ENCODE measurements at regions not wholly inside any gene's neighbourhood (a gene's known extent, or its start where the extent isn't known, plus 50 kb on each side); places are given as distances from the start of the nearest gene placed in this dataset.

GRCh38 chr5:124662181-124662781 is 84.2 kb downstream of the ZNF608 start:
- Histone ChIP-seq H4K20me1 (ENCODE audit: control insufficient read depth, extremely low read depth, insufficient read depth, low read length) (no peaks in the 10 kb centered on the region), H2AFZ (ENCODE audit: control insufficient read depth, low read length) (peak overlapping the region; percentile 25), H3K27ac (ENCODE audit: control insufficient read depth, insufficient read depth, low read length) (peak overlapping the region; percentile 65), H3K36me3 (ENCODE audit: control insufficient read depth in 2 of 2, extremely low read depth in 1 of 2, insufficient read depth in 2 of 2, low read length in 2 of 2) (no peaks in the 10 kb centered on the region), H3K4me2 (ENCODE audit: control insufficient read depth, extremely low read depth, insufficient read depth, low read depth, low read length) (peak overlapping the region; percentile 48), H3K9me3 (ENCODE audit: control insufficient read depth, low read depth, low read length) (no peaks in the 10 kb centered on the region), H3K9me1 (ENCODE audit: control insufficient read depth, extremely low read depth, insufficient read depth, low read length) (peaks cover 3% of the 10 kb centered on the region), H3K79me2 (ENCODE audit: control insufficient read depth, insufficient read depth, low read length) (no peaks in the 10 kb centered on the region), H3K4me3 (ENCODE audit: control insufficient read depth in 2 of 3, extremely low read depth in 1 of 3, insufficient read depth in 2 of 3, low read depth in 1 of 3, low read length in 3 of 3) (no peak overlapping the region), H3K4me1 (ENCODE audit: control insufficient read depth, extremely low read depth, insufficient read depth, low read length) (peaks cover 41% of the 10 kb centered on the region), H3K9ac (ENCODE audit: control insufficient read depth, extremely low read depth, insufficient read depth, low read length) (no peak overlapping the region), H3K27me3 (ENCODE audit: control insufficient read depth, extremely low read depth, insufficient read depth, low read length) (no peaks in the 10 kb centered on the region)
- FAIRE-seq (peak; percentile 49), DNase-seq (ENCODE audit: low read depth, low spot score) (no peak)
- dilution Hi-C loops (cut with MboI; ENCODE audit: extremely low pct_ligation_motif_present, low sequenced_read_pairs): no loop called here
- no peak for TF ChIP-seq EZH2 (IDR thresholded peaks at IDR 0.05; ENCODE audit: low read length)
- TF ChIP-seq CTCF (optimal IDR thresholded peaks at IDR 0.05 in 1 of 3, IDR thresholded peaks at IDR 0.05 in 1 of 3, conservative IDR thresholded peaks at IDR 0.05 in 1 of 3; ENCODE audit: extremely low read depth in 1 of 3, insufficient read depth in 2 of 3, low read length in 3 of 3): no peak

GRCh38 chr5:124661317-124662141 is 84.9 kb downstream of the ZNF608 start:
- Histone ChIP-seq H3K27ac (ENCODE audit: control insufficient read depth, insufficient read depth, low read length) (peak overlapping the region; percentile 65), H2AFZ (ENCODE audit: control insufficient read depth, low read length) (peak overlapping the region; percentile 27), H3K9ac (ENCODE audit: control insufficient read depth, extremely low read depth, insufficient read depth, low read length) (peak overlapping the region; percentile 2), H4K20me1 (ENCODE audit: control insufficient read depth, extremely low read depth, insufficient read depth, low read length) (no peaks in the 10 kb centered on the region), H3K27me3 (ENCODE audit: control insufficient read depth, extremely low read depth, insufficient read depth, low read length) (no peaks in the 10 kb centered on the region), H3K4me1 (ENCODE audit: control insufficient read depth, extremely low read depth, insufficient read depth, low read length) (peaks cover 41% of the 10 kb centered on the region), H3K79me2 (ENCODE audit: control insufficient read depth, insufficient read depth, low read length) (no peaks in the 10 kb centered on the region), H3K9me3 (ENCODE audit: control insufficient read depth, low read depth, low read length) (no peaks in the 10 kb centered on the region), H3K9me1 (ENCODE audit: control insufficient read depth, extremely low read depth, insufficient read depth, low read length) (peaks cover 3% of the 10 kb centered on the region), H3K36me3 (ENCODE audit: control insufficient read depth in 2 of 2, extremely low read depth in 1 of 2, insufficient read depth in 2 of 2, low read length in 2 of 2) (no peaks in the 10 kb centered on the region), H3K4me3 (ENCODE audit: control insufficient read depth in 2 of 3, extremely low read depth in 1 of 3, insufficient read depth in 2 of 3, low read depth in 1 of 3, low read length in 3 of 3) (no peak overlapping the region), H3K4me2 (ENCODE audit: control insufficient read depth, extremely low read depth, insufficient read depth, low read depth, low read length) (peak overlapping the region; percentile 48)
- TF ChIP-seq CTCF (optimal IDR thresholded peaks at IDR 0.05 in 1 of 3, IDR thresholded peaks at IDR 0.05 in 1 of 3, conservative IDR thresholded peaks at IDR 0.05 in 1 of 3; ENCODE audit: extremely low read depth in 1 of 3, insufficient read depth in 2 of 3, low read length in 3 of 3) (no peak), EZH2 (IDR thresholded peaks at IDR 0.05; ENCODE audit: low read length) (no peak)
- FAIRE-seq (peak; percentile 84), DNase-seq (ENCODE audit: low read depth, low spot score) (no peak)
- dilution Hi-C loops (cut with MboI; ENCODE audit: extremely low pct_ligation_motif_present, low sequenced_read_pairs): no loop called here

Measured in keratinocyte (primary cell).